GM18858 (cell line): ENCODE measurements at regions not wholly inside any gene's neighbourhood (a gene's known extent, or its start where the extent isn't known, plus 50 kb on each side); places are given as distances from the start of the nearest gene placed in this dataset.

Source experiments
- ATAC-seq: cut with Tn5 transposase; IDR thresholded peaks from one replicate; pipeline ENCODE4 v1.9.1; 2021; ENCODE audit not compliant: unreplicated experiment

- ATAC-seq, result no peak
Observed at GRCh38 chr5:57857696-57858095, 375.1 kb upstream of the ACTBL2 start.

GRCh38 chr5:57855831-57856230, 373.2 kb upstream of the ACTBL2 start:
- ATAC-seq, result no peak

GRCh38 chr5:57853929-57854697, 371.5 kb upstream of the ACTBL2 start:
- ATAC-seq, result no peak

GRCh38 chr5:57850109-57850508, 367.5 kb upstream of the ACTBL2 start:
- ATAC-seq, result no peak

- no peak for ATAC-seq
Observed at GRCh38 chr5:57845025-57845424, 362.4 kb upstream of the ACTBL2 start.

GRCh38 chr5:57844410-57844809, 361.8 kb upstream of the ACTBL2 start:
- ATAC-seq, result no peak

- ATAC-seq, result no peak
Observed at GRCh38 chr5:57843059-57843367, 360.4 kb upstream of the ACTBL2 start.

GRCh38 chr5:57842364-57843058, 359.9 kb upstream of the ACTBL2 start:
- ATAC-seq, result no peak

- no peak for ATAC-seq
Observed at GRCh38 chr5:57841676-57842363, 359.2 kb upstream of the ACTBL2 start.

- no peak for ATAC-seq
Observed at GRCh38 chr5:57839437-57840079, 356.9 kb upstream of the ACTBL2 start.

GRCh38 chr5:57839025-57839424, 356.4 kb upstream of the ACTBL2 start:
- no peak for ATAC-seq

- no peak for ATAC-seq
Observed at GRCh38 chr5:57836921-57837320, 354.3 kb upstream of the ACTBL2 start.

- ATAC-seq, result no peak
Observed at GRCh38 chr5:57836331-57836730, 353.7 kb upstream of the ACTBL2 start.

- ATAC-seq, result no peak
Observed at GRCh38 chr5:57834829-57835608, 352.4 kb upstream of the ACTBL2 start.

GRCh38 chr5:57833489-57833888, 350.9 kb upstream of the ACTBL2 start:
- ATAC-seq, result no peak

- ATAC-seq, result no peak
Observed at GRCh38 chr5:57832875-57833274, 350.3 kb upstream of the ACTBL2 start.

GRCh38 chr5:57831932-57832331, 349.3 kb upstream of the ACTBL2 start:
- ATAC-seq, result no peak

- ATAC-seq, result no peak
Observed at GRCh38 chr5:57831090-57831489, 348.5 kb upstream of the ACTBL2 start.

- no peak for ATAC-seq
Observed at GRCh38 chr5:57828221-57828620, 345.6 kb upstream of the ACTBL2 start.

- ATAC-seq, result no peak
Observed at GRCh38 chr5:57825031-57825686, 342.5 kb upstream of the ACTBL2 start.
